C4-2B (cell line): ENCODE measurements at regions not wholly inside any gene's neighbourhood (a gene's known extent, or its start where the extent isn't known, plus 50 kb on each side); places are given as distances from the start of the nearest gene placed in this dataset.

Experiments
- H3K27ac ChIP-seq: fragments of 450-650 bp; 2 replicates; pipeline ENCODE4 v1.5.1; 2017
- ZFX ChIP-seq: fragments of 450-650 bp; IDR thresholded peaks from 2 replicates; pipeline ENCODE4 v1.6.1; 2017
- TF ChIP-seq, protein P1 (sequence below): fragments of 450-650 bp; conservative IDR thresholded peaks from 2 replicates; pipeline ENCODE4 v1.5.1; 2017; ENCODE audit warnings: mild to moderate bottlenecking

DNA sequence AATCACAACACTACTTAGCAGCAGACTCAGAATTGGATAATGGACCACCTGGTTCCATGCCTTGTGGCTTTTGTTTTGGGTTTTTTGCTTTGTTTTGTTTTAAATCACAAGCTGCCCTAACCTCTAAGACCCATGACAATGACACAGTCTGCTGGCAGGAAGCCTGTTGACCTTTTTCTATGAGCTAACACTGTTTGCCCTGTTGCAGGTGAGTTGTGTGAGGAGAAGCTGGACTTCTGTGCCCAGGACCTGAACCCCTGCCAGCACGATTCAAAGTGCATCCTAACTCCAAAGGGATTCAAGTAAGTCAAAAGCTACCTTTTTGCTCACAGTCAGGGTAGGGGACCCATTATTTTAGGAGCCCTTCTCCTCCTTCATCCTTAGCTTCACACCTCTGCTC lies 110.8 kb upstream of the PACRGL start:
- H3K27ac ChIP-seq = no peak overlapping the region
- no peak for TF ChIP-seq ZFX

DNA sequence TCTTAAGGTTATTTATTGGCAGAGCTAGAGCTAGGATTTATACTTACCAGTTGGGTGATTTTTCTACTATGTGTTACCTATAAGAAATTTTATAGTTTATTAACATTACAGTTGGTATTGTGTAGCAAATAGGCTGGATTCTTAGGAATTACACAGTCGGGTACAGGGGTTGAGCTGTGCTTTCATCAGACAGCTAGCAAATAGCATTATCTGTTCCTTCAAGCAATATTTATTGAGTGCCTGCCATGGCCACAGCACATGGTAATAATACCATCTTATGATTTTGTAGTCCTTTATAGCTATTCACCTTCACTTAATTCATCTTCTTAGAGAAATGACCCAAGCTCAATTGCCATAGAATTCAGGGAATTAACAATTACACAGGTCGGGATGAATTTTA lies 109.4 kb upstream of the PACRGL start:
- H3K27ac ChIP-seq = no peak overlapping the region
- TF ChIP-seq ZFX = no peak
- TF ChIP-seq, protein P1, sequence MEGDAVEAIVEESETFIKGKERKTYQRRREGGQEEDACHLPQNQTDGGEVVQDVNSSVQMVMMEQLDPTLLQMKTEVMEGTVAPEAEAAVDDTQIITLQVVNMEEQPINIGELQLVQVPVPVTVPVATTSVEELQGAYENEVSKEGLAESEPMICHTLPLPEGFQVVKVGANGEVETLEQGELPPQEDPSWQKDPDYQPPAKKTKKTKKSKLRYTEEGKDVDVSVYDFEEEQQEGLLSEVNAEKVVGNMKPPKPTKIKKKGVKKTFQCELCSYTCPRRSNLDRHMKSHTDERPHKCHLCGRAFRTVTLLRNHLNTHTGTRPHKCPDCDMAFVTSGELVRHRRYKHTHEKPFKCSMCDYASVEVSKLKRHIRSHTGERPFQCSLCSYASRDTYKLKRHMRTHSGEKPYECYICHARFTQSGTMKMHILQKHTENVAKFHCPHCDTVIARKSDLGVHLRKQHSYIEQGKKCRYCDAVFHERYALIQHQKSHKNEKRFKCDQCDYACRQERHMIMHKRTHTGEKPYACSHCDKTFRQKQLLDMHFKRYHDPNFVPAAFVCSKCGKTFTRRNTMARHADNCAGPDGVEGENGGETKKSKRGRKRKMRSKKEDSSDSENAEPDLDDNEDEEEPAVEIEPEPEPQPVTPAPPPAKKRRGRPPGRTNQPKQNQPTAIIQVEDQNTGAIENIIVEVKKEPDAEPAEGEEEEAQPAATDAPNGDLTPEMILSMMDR = no peak

DNA sequence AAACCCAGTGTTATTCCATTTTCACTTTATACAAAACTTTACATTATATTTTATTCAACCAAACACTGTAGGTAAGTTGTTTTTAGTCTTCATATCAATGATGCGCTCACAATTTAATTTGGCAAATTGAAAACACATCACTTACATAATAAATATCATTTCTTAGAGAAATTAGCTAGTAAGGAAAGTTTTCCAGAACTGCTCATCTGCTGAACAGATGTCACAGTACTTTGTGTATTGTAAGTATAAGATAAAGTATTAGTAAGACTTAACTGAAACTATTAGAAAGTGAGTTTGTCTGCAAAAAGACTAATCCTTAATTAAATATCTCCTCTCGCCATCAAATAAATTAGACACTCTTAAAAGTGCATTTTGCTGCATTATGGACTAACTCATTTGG lies 108.7 kb upstream of the PACRGL start:
- TF ChIP-seq ZFX = no peak
- TF ChIP-seq, protein P1 = no peak
- no peak overlapping the region for H3K27ac ChIP-seq

DNA sequence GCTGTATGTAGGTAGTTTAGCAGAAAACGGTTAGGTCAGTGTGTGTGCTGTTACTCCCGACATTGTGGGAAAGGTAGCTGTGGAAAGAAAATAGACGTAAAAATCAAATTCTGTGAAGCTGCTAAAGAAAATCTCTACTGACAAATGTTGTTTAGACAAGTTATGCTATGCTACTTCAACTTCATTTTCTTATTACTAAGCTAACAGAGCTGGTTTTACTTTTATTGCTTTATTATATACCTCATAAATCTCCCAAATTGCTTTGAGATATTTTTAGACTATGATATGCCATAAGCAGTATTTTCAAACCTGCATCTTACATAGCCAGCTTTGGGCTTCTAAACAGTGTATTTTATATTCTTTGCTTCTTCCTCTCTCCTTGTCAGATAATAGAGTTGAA lies 108.2 kb upstream of the PACRGL start:
- TF ChIP-seq, protein P1 = no peak
- TF ChIP-seq ZFX = no peak
- H3K27ac ChIP-seq = no peak overlapping the region

DNA sequence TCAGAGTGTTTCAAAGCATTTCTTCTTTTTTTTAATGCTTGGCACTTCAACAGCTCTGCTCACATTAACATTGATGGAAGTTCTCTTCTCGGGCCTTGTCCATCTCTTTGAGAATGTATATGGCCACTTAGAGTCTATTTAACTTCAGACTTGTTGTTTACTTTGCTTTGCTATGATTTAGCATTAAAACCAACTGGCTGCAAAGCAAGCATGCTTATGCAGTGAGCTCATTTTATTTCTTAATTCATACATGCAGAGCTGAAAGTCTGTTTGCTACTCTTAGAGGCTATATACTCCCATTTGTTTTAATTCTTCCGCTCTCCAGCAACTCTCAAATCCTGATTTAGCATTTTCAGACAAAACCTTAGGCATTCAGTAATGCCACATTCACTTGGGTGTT lies 107.6 kb upstream of the PACRGL start:
- no peak overlapping the region for H3K27ac ChIP-seq
- TF ChIP-seq, protein P1 = no peak
- TF ChIP-seq ZFX = no peak

DNA sequence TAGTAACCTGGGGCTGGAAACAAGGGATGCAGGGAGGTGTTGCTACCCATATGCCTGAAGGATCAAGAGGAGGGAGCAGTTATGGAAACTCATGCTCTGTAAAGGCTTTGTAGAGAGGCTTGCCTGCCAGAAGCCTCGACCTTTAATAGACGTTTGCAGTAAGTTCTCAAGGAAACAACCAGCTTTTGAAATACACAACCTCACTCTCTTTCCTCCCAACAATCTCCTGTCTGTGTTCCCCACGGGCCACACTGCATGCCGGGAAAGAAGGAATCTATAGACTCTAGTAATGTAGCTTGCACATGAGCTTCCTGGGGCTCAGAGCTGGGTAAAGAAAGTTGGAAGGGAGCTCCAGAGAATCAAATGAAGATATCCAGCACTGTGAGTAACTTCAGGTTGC lies 101.6 kb upstream of the PACRGL start:
- TF ChIP-seq ZFX = no peak
- TF ChIP-seq, protein P1 = no peak
- no peak overlapping the region for H3K27ac ChIP-seq

DNA sequence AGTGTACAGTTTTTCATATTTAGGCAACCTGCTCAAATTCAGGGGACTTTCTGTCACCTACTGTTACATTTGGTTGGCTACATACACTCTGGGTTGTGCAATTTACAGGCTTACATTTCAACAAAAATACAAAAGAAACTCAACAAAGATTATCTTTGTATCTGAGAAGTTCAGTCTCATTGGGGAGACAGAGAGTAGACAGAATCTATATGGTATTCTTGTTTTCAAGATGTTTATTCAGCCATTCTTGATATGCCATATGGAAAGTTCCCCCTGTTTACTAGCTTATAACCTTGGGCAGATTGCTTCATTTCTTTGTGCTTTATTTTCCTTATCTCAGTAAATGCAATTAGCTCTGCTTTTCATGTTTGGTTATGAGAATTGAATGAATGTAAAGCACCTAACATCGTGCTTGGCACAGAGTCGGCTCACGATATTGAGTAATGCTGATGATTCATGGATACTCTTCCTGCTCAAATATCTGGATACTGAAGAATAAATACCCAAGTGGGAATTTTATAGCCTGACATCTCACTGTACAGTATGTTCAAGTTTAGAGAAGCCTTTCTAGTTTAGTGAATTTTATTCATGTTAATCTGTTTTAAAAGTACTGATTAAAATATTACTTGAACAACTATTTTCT lies 96.5 kb upstream of the PACRGL start:
- TF ChIP-seq, protein P1 = no peak
- TF ChIP-seq ZFX = no peak
- H3K27ac ChIP-seq = no peak overlapping the region

DNA sequence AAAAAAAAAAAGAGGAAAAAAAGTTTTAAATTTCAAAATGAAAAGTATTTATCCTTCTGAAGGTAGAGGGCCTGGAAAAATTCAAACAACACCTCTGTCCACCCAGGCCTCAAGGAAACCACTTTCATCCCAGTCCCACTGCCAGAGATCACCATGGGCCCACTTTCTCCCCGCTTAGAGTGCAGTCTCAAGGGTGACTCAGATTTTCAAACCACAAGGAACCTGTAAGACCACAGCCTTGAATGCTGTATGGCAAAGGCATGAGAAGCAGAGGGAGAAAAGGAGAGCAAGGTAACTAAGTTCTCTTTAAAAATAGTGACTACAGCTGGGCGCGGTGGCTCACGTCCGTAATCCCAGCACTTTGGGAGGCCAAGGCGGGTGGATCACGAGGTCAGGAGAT lies 87.9 kb upstream of the PACRGL start:
- H3K27ac ChIP-seq = no peak overlapping the region
- no peak for TF ChIP-seq ZFX
- TF ChIP-seq, protein P1 = no peak
